PFSK-1 (cell line): ENCODE measurements at regions not wholly inside any gene's neighbourhood (a gene's known extent, or its start where the extent isn't known, plus 50 kb on each side); places are given as distances from the start of the nearest gene placed in this dataset.

Experiments
- FOXP2 ChIP-seq: optimal IDR thresholded peaks from 2 replicates; pipeline ENCODE3; 2011; ENCODE audit warnings: borderline replicate concordance, control low read depth, inconsistent platforms; ENCODE audit not compliant: insufficient read depth; ENCODE audit errors: extremely low read length, extremely low read depth
- POLR2AphosphoS5 ChIP-seq: IDR thresholded peaks from 2 replicates; pipeline ENCODE4 v1.6.1; 2012; ENCODE audit warnings: low read depth, mild to moderate bottlenecking, control low read depth, low read length, moderate library complexity
- SIN3A ChIP-seq: IDR thresholded peaks from 2 replicates; pipeline ENCODE4 v1.6.1; 2012; ENCODE audit warnings: mild to moderate bottlenecking, low read length, moderate library complexity, borderline replicate concordance; ENCODE audit not compliant: insufficient read depth
- TAF1 ChIP-seq: IDR thresholded peaks from 2 replicates; pipeline ENCODE4 v1.6.1; 2012; ENCODE audit warnings: low read length, control low read depth, borderline replicate concordance; ENCODE audit not compliant: insufficient read depth
- TF ChIP-seq, protein P1 (sequence below), 2 experiments: IDR thresholded peaks; 2 replicates each; pipeline versions ENCODE4 v1.6.1 to v1.8.0; 2011 to 2012; ENCODE audit warnings: low read depth in 2 of 2, low read length in 2 of 2, control low read depth in 1 of 2, inconsistent platforms in 1 of 2, mild to moderate bottlenecking in 1 of 2, moderate library complexity in 1 of 2; ENCODE audit not compliant: insufficient read depth in 1 of 2

GRCh38 chr16:65219786-65220185 is 97.9 kb upstream of the CDH11 start:
- TF ChIP-seq, protein P1, sequence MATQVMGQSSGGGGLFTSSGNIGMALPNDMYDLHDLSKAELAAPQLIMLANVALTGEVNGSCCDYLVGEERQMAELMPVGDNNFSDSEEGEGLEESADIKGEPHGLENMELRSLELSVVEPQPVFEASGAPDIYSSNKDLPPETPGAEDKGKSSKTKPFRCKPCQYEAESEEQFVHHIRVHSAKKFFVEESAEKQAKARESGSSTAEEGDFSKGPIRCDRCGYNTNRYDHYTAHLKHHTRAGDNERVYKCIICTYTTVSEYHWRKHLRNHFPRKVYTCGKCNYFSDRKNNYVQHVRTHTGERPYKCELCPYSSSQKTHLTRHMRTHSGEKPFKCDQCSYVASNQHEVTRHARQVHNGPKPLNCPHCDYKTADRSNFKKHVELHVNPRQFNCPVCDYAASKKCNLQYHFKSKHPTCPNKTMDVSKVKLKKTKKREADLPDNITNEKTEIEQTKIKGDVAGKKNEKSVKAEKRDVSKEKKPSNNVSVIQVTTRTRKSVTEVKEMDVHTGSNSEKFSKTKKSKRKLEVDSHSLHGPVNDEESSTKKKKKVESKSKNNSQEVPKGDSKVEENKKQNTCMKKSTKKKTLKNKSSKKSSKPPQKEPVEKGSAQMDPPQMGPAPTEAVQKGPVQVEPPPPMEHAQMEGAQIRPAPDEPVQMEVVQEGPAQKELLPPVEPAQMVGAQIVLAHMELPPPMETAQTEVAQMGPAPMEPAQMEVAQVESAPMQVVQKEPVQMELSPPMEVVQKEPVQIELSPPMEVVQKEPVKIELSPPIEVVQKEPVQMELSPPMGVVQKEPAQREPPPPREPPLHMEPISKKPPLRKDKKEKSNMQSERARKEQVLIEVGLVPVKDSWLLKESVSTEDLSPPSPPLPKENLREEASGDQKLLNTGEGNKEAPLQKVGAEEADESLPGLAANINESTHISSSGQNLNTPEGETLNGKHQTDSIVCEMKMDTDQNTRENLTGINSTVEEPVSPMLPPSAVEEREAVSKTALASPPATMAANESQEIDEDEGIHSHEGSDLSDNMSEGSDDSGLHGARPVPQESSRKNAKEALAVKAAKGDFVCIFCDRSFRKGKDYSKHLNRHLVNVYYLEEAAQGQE (IDR thresholded peaks at IDR 0.05; ENCODE audit: insufficient read depth in 1 of 2, low read depth in 2 of 2, low read length in 2 of 2) = no peak
- TF ChIP-seq POLR2AphosphoS5 (no peak), SIN3A (no peak), FOXP2 (no peak), TAF1 (no peak)

- TF ChIP-seq FOXP2 = no peak
- TF ChIP-seq SIN3A = no peak
- TF ChIP-seq TAF1 = no peak
- TF ChIP-seq, protein P1 (IDR thresholded peaks at IDR 0.05; ENCODE audit: insufficient read depth in 1 of 2, low read depth in 2 of 2, low read length in 2 of 2) = no peak
- TF ChIP-seq POLR2AphosphoS5 = no peak
Observed at GRCh38 chr16:65218348-65218747, 96.5 kb upstream of the CDH11 start.

GRCh38 chr16:65213866-65214595 is 92.2 kb upstream of the CDH11 start:
- TF ChIP-seq FOXP2 = no peak
- TF ChIP-seq SIN3A = no peak
- TF ChIP-seq POLR2AphosphoS5 = no peak
- TF ChIP-seq, protein P1 (IDR thresholded peaks at IDR 0.05; ENCODE audit: insufficient read depth in 1 of 2, low read depth in 2 of 2, low read length in 2 of 2) = no peak
- no peak for TF ChIP-seq TAF1

DNA sequence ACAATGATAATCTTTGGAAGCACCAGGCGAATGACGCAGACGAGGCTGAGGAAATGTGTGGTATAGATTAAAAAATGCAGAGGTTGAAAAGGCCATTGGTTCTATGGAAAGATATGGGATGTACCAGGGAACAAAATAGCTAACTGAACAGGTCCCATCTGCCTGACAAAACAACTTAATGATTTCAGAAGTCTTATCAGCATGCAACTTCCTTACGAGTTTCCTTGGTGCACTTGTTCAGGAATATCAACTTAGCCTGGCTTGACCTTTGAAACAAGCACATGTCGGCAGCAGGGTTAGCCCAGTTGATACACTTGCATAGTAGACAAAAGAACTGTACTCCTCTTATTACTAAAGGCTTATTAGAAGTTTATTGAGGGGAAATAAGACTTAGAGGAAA is 90.9 kb upstream of the CDH11 start:
- TF ChIP-seq FOXP2 = no peak
- TF ChIP-seq, protein P1 (IDR thresholded peaks at IDR 0.05; ENCODE audit: insufficient read depth in 1 of 2, low read depth in 2 of 2, low read length in 2 of 2) = no peak
- TF ChIP-seq SIN3A = no peak
- no peak for TF ChIP-seq POLR2AphosphoS5
- TF ChIP-seq TAF1 = no peak

DNA sequence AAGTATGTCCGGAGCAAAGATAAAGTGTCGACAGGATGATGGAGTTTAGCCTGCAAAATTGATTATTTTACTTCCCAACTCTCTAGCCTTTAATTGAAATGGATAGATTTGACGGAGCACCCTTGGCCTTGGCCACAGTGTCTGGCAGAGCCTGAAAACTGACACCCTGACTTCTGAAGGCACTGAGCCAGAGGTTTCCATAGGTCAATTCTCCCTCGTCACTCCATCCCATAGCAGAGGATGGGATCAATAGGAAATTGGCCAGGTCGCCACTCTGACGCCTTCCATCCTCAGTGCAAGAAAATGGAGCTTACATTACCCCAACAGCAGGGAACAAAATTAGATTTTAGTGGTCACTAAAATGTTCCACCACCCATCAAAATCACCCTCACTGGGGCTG is 90.4 kb upstream of the CDH11 start:
- no peak for TF ChIP-seq FOXP2
- TF ChIP-seq, protein P1 (IDR thresholded peaks at IDR 0.05; ENCODE audit: insufficient read depth in 1 of 2, low read depth in 2 of 2, low read length in 2 of 2) = no peak
- no peak for TF ChIP-seq TAF1
- no peak for TF ChIP-seq POLR2AphosphoS5
- TF ChIP-seq SIN3A = no peak
